Naive thymus-derived CD8-positive, alpha-beta T cell (primary cell): ENCODE measurements at regions not wholly inside any gene's neighbourhood (a gene's known extent, or its start where the extent isn't known, plus 50 kb on each side); places are given as distances from the start of the nearest gene placed in this dataset.

Experiments used
- ATAC-seq, 2 donors: fragments of 150-1000 bp; cut with Tn5 transposase in 1 of 2; sonication (Bioruptor Pico), chemical (Tn5 transposase) in 1 of 2; 1 replicate in 1 of 2; 2 replicates in 1 of 2; pipeline ENCODE4 v1.10.0; 2021; ENCODE audit warnings: mild to moderate bottlenecking in 2 of 2, moderate library complexity in 2 of 2
- POLR2A ChIA-PET: fragments of 350-600 bp; sonication (Branson Sonifier 250); formaldehyde crosslinking; loops from one replicate; lab custom pipeline; 2021; ENCODE audit warnings: antibody characterized with exemption; lab: Charles Lee
- DNase-seq, 10 donors: peaks; one replicate each; pipeline versions ENCODE4 v3.0.0 to v3.0.0-alpha.2; 2020 to 2022
- H3K27ac Mint-ChIP-seq, 10 donors: one replicate each; pipeline ENCODE4 v1.8.0; 2020 to 2022; ENCODE audit warnings: mild to moderate bottlenecking in 10 of 10, mixed read lengths in 10 of 10, moderate library complexity in 4 of 10, inconsistent platforms in 1 of 10
- H3K27me3 Mint-ChIP-seq, 5 donors: one replicate each; pipeline ENCODE4 v1.8.0; 2021 to 2022; ENCODE audit warnings: mixed read lengths in 5 of 5
- H3K36me3 Mint-ChIP-seq, 3 donors: one replicate each; pipeline ENCODE4 v1.8.0; 2020 to 2022; ENCODE audit warnings: mixed read lengths in 3 of 3, mild to moderate bottlenecking in 2 of 3, inconsistent platforms in 1 of 3
- H3K4me1 Mint-ChIP-seq, 4 donors: one replicate each; pipeline ENCODE4 v1.8.0; 2021 to 2022; ENCODE audit warnings: mixed read lengths in 4 of 4
- H3K4me3 Mint-ChIP-seq, 10 donors: one replicate each; pipeline ENCODE4 v1.8.0; 2020 to 2022; ENCODE audit warnings: mild to moderate bottlenecking in 10 of 10, mixed read lengths in 10 of 10, moderate library complexity in 6 of 10, inconsistent platforms in 1 of 10
- H3K9me3 Mint-ChIP-seq, 9 donors: one replicate each; pipeline ENCODE4 v1.8.0; 2020 to 2022; ENCODE audit warnings: mixed read lengths in 9 of 9, mild to moderate bottlenecking in 3 of 9, inconsistent platforms in 1 of 9, moderate library complexity in 1 of 9

DNA sequence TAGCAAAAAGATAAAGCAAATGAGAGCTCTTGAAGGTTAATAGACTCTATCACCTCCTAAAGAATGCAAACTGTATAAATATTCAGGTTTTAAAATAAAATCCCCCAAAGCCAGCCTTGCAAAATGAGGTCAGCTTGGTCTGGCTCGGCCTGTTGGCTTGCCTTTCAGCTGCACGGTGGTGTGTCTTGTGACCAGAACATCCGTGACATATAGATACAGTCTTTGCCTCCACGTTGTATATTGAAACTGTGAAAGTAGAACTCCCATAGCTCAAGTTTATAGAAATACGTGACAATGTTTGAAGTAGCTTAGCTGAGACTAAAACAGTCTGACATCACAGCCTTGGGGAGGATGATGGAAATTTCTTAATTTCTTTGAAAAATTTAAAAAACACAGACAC, 236.6 kb upstream of the MYOCD start:
- Mint-ChIP-seq H3K27ac (no peak overlapping the region), H3K27me3 (peaks cover 0 to 4% (median under 1%) of the 10 kb centered on the region in 5 donors), H3K4me3 (no peak overlapping the region), H3K4me1 (no peaks in the 10 kb centered on the region), H3K36me3 (peaks cover 0 to 15% (median 0%) of the 10 kb centered on the region in 3 donors), H3K9me3 (peaks cover 7 to 47% (median 13%) of the 10 kb centered on the region in 9 donors)
- POLR2A ChIA-PET, result no interaction called here
- ATAC-seq, result no peak
- no peak for DNase-seq

DNA sequence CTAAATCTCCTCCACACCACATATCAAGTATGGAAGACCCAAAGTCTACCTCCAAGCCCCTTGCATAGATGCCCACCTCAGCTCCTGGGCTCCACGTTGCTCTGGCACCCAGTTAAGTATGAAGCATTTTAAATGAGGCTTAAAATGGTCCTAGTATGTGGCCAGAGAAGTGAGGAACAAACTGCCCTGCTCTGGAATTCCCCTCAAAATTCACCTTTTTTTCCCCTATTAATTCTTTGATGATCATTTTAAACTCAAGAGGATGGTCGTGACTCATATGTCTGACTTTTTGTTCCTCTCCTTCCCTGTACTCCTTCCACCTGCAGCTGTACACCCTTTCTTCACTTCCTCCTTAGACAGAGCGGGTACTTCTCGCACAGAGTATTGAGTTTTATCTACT, 234.5 kb upstream of the MYOCD start:
- Mint-ChIP-seq H3K4me1 (no peaks in the 10 kb centered on the region), H3K4me3 (no peak overlapping the region), H3K9me3 (peaks cover 0 to 42% (median 11%) of the 10 kb centered on the region in 9 donors), H3K27ac (no peak overlapping the region), H3K27me3 (peaks cover 0 to 9% (median 4%) of the 10 kb centered on the region in 5 donors), H3K36me3 (peaks cover 0 to 12% (median 0%) of the 10 kb centered on the region in 3 donors)
- POLR2A ChIA-PET, result no interaction called here
- ATAC-seq (no peak), DNase-seq (no peak)

- H3K9me3 Mint-ChIP-seq, result peaks cover 0 to 42% (median 16%) of the 10 kb centered on the region in 9 donors
- H3K36me3 Mint-ChIP-seq, result peaks cover 0 to 6% (median 0%) of the 10 kb centered on the region in 3 donors
- ATAC-seq, result no peak
- no peaks in the 10 kb centered on the region for H3K4me1 Mint-ChIP-seq
- H3K27me3 Mint-ChIP-seq, result peaks cover 0 to 9% (median 4%) of the 10 kb centered on the region in 5 donors
- POLR2A ChIA-PET, result no interaction called here
- H3K4me3 Mint-ChIP-seq, result no peak overlapping the region
- no peak for DNase-seq
- H3K27ac Mint-ChIP-seq, result no peak overlapping the region
Observed at GRCh38 chr17:12438212-12438611, 227.5 kb upstream of the MYOCD start.

- no peak overlapping the region for H3K4me3 Mint-ChIP-seq
- POLR2A ChIA-PET, result no interaction called here
- H3K27me3 Mint-ChIP-seq, result peaks cover 0 to 6% (median 4%) of the 10 kb centered on the region in 5 donors
- no peak overlapping the region for H3K27ac Mint-ChIP-seq
- peaks cover 0 to 40% (median 16%) of the 10 kb centered on the region in 9 donors for H3K9me3 Mint-ChIP-seq
- no peaks in the 10 kb centered on the region for H3K4me1 Mint-ChIP-seq
- peaks cover 0 to 3% (median 0%) of the 10 kb centered on the region in 3 donors for H3K36me3 Mint-ChIP-seq
- no peak for DNase-seq
- no peak for ATAC-seq
Observed at GRCh38 chr17:12438813-12439586, 226.7 kb upstream of the MYOCD start.

DNA sequence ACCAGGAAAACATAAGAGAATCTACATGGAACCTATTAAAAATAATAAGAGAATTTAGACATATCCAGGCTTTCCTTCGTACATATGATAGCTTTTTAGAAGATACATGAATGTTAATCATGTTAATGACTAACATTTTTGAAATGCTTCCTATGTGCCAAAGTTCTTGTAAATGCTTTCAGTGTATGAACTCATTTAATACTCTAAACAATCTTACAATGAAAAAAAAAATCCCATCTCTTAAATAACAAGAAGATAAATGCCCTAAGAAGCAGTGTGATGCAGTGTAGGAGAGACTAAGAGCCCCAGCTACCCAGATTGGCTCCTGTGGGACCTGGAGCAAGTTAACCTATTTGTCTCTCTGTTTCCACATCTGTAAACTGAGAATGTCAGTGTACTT, 220.4 kb upstream of the MYOCD start:
- Mint-ChIP-seq H3K9me3 (peaks cover 4 to 29% (median 12%) of the 10 kb centered on the region in 9 donors), H3K4me1 (no peaks in the 10 kb centered on the region), H3K27ac (no peak overlapping the region), H3K4me3 (no peak overlapping the region), H3K27me3 (no peaks in the 10 kb centered on the region), H3K36me3 (no peaks in the 10 kb centered on the region)
- no peak for ATAC-seq
- DNase-seq, result no peak
- POLR2A ChIA-PET, result no interaction called here

DNA sequence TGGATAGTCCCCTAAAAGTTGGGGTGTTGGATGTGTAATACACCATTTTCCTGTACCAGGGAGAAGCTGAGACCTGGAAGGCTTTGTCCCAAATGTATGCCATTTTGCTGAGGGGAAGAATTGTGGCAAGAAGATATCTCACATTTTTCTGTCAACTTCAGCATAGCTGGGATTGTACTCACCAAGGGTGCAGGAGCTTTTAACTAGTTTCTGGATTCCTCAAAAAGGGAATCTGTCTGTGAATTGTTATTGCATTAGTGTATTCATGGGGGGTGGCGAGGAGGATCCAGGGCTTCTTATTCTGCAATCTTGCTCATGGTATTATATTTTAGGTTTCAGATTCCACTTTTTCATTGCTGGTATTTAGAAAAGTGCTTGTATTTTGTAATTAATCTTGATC, 208.2 kb upstream of the MYOCD start:
- no peak for DNase-seq
- no peak for ATAC-seq
- Mint-ChIP-seq H3K27me3 (peaks cover 0 to 7% (median 0%) of the 10 kb centered on the region in 5 donors), H3K4me1 (no peaks in the 10 kb centered on the region), H3K9me3 (peaks cover 7 to 29% (median 15%) of the 10 kb centered on the region in 9 donors), H3K27ac (no peak overlapping the region), H3K36me3 (peaks cover 0 to 12% (median 0%) of the 10 kb centered on the region in 3 donors), H3K4me3 (no peak overlapping the region)
- POLR2A ChIA-PET, result no interaction called here

DNA sequence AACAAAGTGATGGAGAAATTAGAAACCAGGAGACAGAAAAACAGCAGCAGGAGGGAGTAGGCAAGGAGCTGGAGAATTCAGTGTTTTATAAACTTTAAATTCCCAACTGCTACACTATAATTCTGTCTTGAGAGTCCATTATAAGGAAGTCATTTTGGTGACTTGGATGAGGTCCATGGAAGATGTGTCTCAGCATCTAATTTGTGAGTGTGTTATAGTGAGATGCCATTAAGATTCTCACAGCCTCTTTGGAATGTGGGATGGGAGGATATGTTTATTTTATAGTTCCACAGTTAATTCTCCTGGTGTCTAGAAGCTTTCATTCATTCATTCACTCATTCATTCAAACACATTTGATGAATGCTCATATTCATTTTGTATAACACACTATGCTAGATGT, 206.0 kb upstream of the MYOCD start:
- POLR2A ChIA-PET, result no interaction called here
- Mint-ChIP-seq H3K36me3 (peaks cover 0 to 12% (median 0%) of the 10 kb centered on the region in 3 donors), H3K4me1 (no peaks in the 10 kb centered on the region), H3K27me3 (peaks cover 0 to 11% (median 0%) of the 10 kb centered on the region in 5 donors), H3K9me3 (peaks cover 7 to 32% (median 15%) of the 10 kb centered on the region in 9 donors), H3K4me3 (no peak overlapping the region), H3K27ac (no peak overlapping the region)
- ATAC-seq (no peak), DNase-seq (no peak)

DNA sequence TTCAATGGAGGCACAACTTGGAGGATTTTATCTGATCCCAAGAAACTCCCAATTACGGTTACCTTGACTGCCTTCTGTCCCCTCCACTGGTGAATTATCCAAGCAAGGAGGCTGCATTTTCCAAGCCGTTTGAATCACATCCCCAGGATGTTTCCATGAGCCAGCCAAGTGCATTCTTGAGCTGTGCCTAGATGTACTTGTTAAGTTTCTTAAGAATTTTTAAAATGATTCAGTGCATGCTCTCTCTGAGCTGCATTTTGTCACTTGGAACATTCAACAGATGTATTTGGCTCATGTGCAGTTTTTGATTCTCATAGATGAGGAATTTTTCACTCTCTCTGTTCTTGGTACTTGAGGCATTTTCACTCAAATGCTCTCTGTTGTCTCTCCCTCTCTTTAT, 202.6 kb upstream of the MYOCD start:
- no peaks in the 10 kb centered on the region for H3K4me1 Mint-ChIP-seq
- peaks cover 0 to 4% (median 0%) of the 10 kb centered on the region in 5 donors for H3K27me3 Mint-ChIP-seq
- no peak overlapping the region for H3K27ac Mint-ChIP-seq
- no peak overlapping the region for H3K4me3 Mint-ChIP-seq
- no peaks in the 10 kb centered on the region for H3K36me3 Mint-ChIP-seq
- ATAC-seq (no peak), DNase-seq (no peak)
- H3K9me3 Mint-ChIP-seq, result peaks cover 0 to 25% (median 4%) of the 10 kb centered on the region in 9 donors
- POLR2A ChIA-PET, result no interaction called here

DNA sequence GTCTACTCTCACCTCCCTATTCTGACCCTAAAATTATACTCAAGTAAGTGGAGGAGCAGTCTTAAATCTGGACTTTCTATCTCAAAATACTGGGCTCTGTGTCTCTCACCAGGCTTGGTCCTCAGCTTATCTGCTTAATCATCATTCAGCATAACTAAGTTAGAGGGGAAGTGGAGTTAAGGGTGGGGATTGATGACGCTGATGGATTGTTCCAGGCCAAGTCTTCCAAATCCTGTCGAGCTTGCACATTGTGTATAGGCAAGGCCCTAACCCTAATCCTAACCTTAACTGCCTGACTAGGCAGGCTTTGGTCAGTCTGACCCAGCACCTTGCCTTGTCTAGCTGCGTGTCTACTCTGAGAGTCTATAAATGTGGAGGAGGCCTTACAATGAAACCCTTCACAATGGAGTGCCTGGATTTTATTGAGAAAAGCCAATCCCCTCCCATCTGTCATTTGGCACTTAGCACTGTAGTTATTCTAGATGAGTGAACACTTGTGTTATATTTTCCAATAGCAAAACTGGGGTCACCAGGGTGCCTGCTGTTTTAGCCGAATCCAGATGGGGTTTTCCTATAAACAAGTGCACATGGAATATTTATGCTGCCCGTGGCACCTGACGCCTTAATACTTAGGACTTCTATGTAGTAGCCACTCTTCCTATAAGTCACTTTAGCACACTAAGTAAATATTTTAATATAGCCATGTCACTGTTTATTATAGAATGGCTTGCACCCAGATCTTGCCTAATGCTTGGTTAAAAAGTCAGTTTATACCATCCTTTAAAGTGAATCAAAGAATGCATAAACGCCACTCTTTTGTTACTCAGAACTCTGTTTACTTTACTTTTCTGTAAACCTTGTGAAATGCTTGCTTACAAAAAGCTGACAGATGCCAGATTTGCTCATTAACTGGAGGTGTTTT, 193.2 kb upstream of the MYOCD start:
- H3K27ac Mint-ChIP-seq, result no peak overlapping the region
- peaks cover 0 to 13% (median 1%) of the 10 kb centered on the region in 9 donors for H3K9me3 Mint-ChIP-seq
- no peaks in the 10 kb centered on the region for H3K36me3 Mint-ChIP-seq
- ATAC-seq, result no peak
- DNase-seq, result no peak
- no peaks in the 10 kb centered on the region for H3K4me1 Mint-ChIP-seq
- H3K4me3 Mint-ChIP-seq, result no peak overlapping the region
- POLR2A ChIA-PET, result no interaction called here
- H3K27me3 Mint-ChIP-seq, result peaks cover 0 to 4% (median 0%) of the 10 kb centered on the region in 5 donors

DNA sequence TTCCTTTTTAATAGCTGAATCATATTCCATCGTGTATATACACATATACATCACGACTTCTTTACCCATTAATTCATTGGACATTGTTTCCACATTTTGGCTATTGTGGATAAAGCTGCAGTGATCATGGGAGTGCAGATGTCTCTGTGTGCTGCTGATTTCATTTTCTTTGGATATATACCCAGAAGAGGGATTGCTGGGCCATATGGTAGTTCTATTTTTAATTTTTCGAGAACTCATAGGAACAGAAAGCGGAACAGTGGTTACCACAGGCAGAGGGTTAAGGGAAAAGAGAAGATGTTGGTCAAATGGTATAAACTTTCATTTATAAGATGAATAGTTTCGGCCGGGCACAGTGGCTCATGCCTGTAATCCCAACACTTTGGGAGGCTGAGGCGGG, 187.4 kb upstream of the MYOCD start:
- POLR2A ChIA-PET, result no interaction called here
- DNase-seq (no peak), ATAC-seq (no peak)
- H3K36me3 Mint-ChIP-seq, result no peaks in the 10 kb centered on the region
- H3K4me1 Mint-ChIP-seq, result no peaks in the 10 kb centered on the region
- H3K27ac Mint-ChIP-seq, result no peak overlapping the region
- H3K27me3 Mint-ChIP-seq, result peaks cover 0 to 7% (median 0%) of the 10 kb centered on the region in 5 donors
- no peak overlapping the region for H3K4me3 Mint-ChIP-seq
- peaks cover 0 to 16% (median 4%) of the 10 kb centered on the region in 9 donors for H3K9me3 Mint-ChIP-seq

GRCh38 chr17:12485361-12485906, 180.3 kb upstream of the MYOCD start:
- no peak overlapping the region for H3K27ac Mint-ChIP-seq
- H3K9me3 Mint-ChIP-seq, result peaks cover 0 to 21% (median 3%) of the 10 kb centered on the region in 9 donors
- DNase-seq, result no peak
- no peaks in the 10 kb centered on the region for H3K36me3 Mint-ChIP-seq
- ATAC-seq, result no peak
- H3K4me1 Mint-ChIP-seq, result no peaks in the 10 kb centered on the region
- POLR2A ChIA-PET, result no interaction called here
- peaks cover 0 to 13% (median 0%) of the 10 kb centered on the region in 5 donors for H3K27me3 Mint-ChIP-seq
- no peak overlapping the region for H3K4me3 Mint-ChIP-seq

DNA sequence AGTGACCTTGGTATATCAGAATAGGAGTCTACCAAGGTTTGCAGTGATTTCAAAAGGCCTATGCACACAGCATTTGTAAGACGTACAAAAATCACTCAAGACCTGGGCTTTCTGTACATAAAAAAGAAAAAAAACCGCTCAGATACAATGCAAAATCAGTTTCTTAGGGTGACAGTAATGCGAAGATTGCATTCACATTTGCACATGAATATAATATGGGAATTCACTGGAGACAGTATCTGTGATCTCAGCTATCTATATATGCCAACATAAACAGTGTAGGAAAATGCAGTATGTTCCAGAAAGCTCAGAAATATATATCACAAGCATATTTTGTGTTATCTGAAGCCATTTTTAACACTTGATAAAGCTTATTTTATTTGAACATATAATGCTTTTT, 176.4 kb upstream of the MYOCD start:
- POLR2A ChIA-PET, result no interaction called here
- no peak for DNase-seq
- Mint-ChIP-seq H3K27me3 (peaks cover 0 to 12% (median 0%) of the 10 kb centered on the region in 5 donors), H3K36me3 (no peaks in the 10 kb centered on the region), H3K9me3 (peaks cover 0 to 12% (median 2%) of the 10 kb centered on the region in 9 donors), H3K4me1 (no peaks in the 10 kb centered on the region), H3K4me3 (no peak overlapping the region), H3K27ac (no peak overlapping the region)
- no peak for ATAC-seq
